Testis (tissue), 2 donors: ENCODE measurements at regions not wholly inside any gene's neighbourhood (a gene's known extent, or its start where the extent isn't known, plus 50 kb on each side); places are given as distances from the start of the nearest gene placed in this dataset.

Source experiments
- DNase-seq: peaks from one replicate; pipeline ENCODE4 v3.0.0-alpha.2; 2019
- H3K27ac ChIP-seq, 2 donors: fragments of 200-600 bp; sonication (generic); one replicate each; pipeline ENCODE4 v1.5.1; 2019
- H3K27me3 ChIP-seq: fragments of 200-600 bp; sonication (generic); one replicate; pipeline ENCODE4 v1.5.1; 2019
- H3K36me3 ChIP-seq: fragments of 200-600 bp; sonication (generic); one replicate; pipeline ENCODE4 v1.5.1; 2017; ENCODE audit warnings: low read depth; ENCODE audit errors: missing control alignments
- H3K4me1 ChIP-seq: fragments of 200-600 bp; sonication (generic); one replicate; pipeline ENCODE4 v1.5.1; 2019
- H3K4me3 ChIP-seq, 2 donors: fragments of 200-600 bp; sonication (generic); one replicate each; pipeline ENCODE4 v1.5.1; 2017 to 2019
- H3K9me3 ChIP-seq: fragments of 200-600 bp; sonication (generic); one replicate; pipeline ENCODE4 v1.5.1; 2017
- CTCF ChIP-seq, 3 experiments: fragments of 450-650 bp in 2 of 3; fragments of 200-600 bp in 1 of 3; sonication (generic) in 1 of 3; IDR thresholded peaks; one replicate each; pipeline ENCODE4 v1.5.1; 2016 to 2019; ENCODE audit warnings: antibody characterized with exemption in 3 of 3, mild to moderate bottlenecking in 2 of 3, moderate library complexity in 1 of 3
- POLR2A ChIP-seq: fragments of 450-650 bp; IDR thresholded peaks from one replicate; pipeline ENCODE4 v1.6.1; 2017; ENCODE audit warnings: antibody characterized with exemption, mild to moderate bottlenecking, moderate library complexity
- WGBS, 2 donors: methylation state at CpG; one replicate each; pipeline ENCODE4 v1.1.5; 2018; 5-methylcytosine and 5-hydroxymethylcytosine counted together
- intact Hi-C: fragments of 100-400 bp; cut with DNase I; formaldehyde crosslinking; loops from one replicate; pipeline ENCODE4 v1.15.1; 2023; ENCODE audit warnings: low total_unique reads

DNA sequence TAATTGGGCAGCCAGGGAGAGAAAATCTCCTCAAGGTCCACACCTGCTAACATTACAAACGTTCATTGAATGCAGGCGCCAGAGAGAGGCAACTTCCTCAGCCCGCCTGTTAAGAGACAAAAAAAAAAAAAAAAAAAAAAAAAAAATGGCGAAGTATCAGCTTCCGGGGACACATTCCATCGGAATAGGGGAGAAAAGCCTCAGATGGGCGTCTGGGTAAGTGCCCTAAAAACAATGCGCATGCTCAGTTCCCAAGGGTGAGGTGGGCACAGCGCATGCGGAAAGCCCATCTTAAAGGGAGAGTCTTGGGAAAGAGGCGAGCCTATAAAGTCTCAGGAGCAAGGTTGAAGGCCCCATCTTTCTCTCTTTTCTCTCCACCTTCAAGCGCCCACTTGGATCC lies 1139.7 kb upstream of the CELF2 start:
- Histone ChIP-seq H3K4me1 (no peaks in the 10 kb centered on the region), H3K27me3 (no peaks in the 10 kb centered on the region), H3K36me3 (no peaks in the 10 kb centered on the region), H3K27ac (no peak overlapping the region), H3K9me3 (no peaks in the 10 kb centered on the region), H3K4me3 (peak overlapping the region; percentile 16 to 51)
- peak; percentile 68 for DNase-seq
- WGBS, 2 donors, result 69 to 76% methylated on average over 12 of the region's 12 CpGs
- intact Hi-C loops, result no loop called here
- no peak for TF ChIP-seq POLR2A
- TF ChIP-seq CTCF (IDR thresholded peaks at IDR 0.05), result no peak

DNA sequence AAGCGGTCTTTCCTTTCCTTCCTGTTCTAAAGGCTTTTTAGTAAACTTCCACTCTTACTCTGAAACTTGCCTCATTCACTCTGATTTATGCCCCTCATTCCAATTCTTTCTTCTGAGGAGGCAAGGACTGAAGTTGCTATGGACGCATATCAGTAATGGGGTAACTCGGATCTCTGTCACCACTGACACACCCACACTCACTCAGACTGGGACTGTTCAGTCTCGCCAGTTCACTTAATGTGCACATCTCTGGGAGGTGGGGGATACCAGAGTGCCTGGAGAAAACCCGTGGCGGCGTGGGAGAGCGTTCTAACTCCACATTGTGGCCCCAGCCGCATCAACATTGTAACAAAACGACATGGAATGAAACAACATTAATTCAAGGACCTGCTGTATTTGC lies 1139.3 kb upstream of the CELF2 start:
- intact Hi-C loops, result no loop called here
- Histone ChIP-seq H3K36me3 (no peaks in the 10 kb centered on the region), H3K9me3 (no peaks in the 10 kb centered on the region), H3K4me1 (no peaks in the 10 kb centered on the region), H3K27ac (no peak overlapping the region), H3K4me3 (peak overlapping the region; percentile 7 to 51), H3K27me3 (no peaks in the 10 kb centered on the region)
- DNase-seq, result peak; percentile 65
- TF ChIP-seq POLR2A (no peak), CTCF (IDR thresholded peaks at IDR 0.05) (no peak)
- WGBS, 2 donors, result 61 to 62% methylated on average over 10 of the region's 10 CpGs

GRCh38 chr10:9885761-9886160 lies 1131.9 kb upstream of the CELF2 start:
- H3K27me3 ChIP-seq, result no peaks in the 10 kb centered on the region
- TF ChIP-seq CTCF (IDR thresholded peaks at IDR 0.05) (no peak), POLR2A (no peak)
- H3K27ac ChIP-seq, result no peak overlapping the region
- intact Hi-C loops, result no loop called here
- H3K36me3 ChIP-seq, result no peaks in the 10 kb centered on the region
- no peaks in the 10 kb centered on the region for H3K4me1 ChIP-seq
- 80 to 82% methylated on average over 3 of the region's 3 CpGs for WGBS, 2 donors
- DNase-seq, result no peak
- H3K9me3 ChIP-seq, result no peaks in the 10 kb centered on the region
- H3K4me3 ChIP-seq, result no peak overlapping the region

- no peak overlapping the region for H3K27ac ChIP-seq
- no peaks in the 10 kb centered on the region for H3K4me1 ChIP-seq
- no peaks in the 10 kb centered on the region for H3K36me3 ChIP-seq
- H3K9me3 ChIP-seq, result no peaks in the 10 kb centered on the region
- intact Hi-C loops, result no loop called here
- DNase-seq, result no peak
- 81 to 83% methylated on average over 1 of the region's 1 CpG for WGBS, 2 donors
- no peak overlapping the region for H3K4me3 ChIP-seq
- TF ChIP-seq POLR2A (no peak), CTCF (IDR thresholded peaks at IDR 0.05) (no peak)
- no peaks in the 10 kb centered on the region for H3K27me3 ChIP-seq
Measured at GRCh38 chr10:9886772-9887171, 1130.9 kb upstream of the CELF2 start.

DNA sequence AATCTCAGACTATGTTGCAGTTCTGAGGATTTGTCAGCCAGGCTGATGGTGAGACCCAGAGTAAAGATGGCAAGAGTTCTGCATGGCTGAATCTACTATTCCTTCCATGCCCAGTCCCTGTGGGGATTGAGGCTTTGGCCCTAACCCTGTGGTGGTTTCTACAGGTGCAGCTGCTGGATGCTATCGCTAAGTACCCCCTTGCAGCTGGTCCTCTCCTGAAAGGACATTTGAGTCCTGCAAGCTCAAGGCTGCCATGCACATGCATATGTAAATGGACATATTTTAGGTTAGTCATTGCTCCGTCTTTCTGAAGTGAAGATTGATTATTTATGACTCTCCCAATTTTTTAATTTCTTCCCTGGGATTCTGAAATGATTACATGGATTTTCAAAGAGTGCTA lies 1122.2 kb upstream of the CELF2 start:
- Histone ChIP-seq H3K4me1 (no peaks in the 10 kb centered on the region), H3K27me3 (no peaks in the 10 kb centered on the region), H3K36me3 (no peaks in the 10 kb centered on the region), H3K9me3 (no peaks in the 10 kb centered on the region), H3K27ac (no peak overlapping the region), H3K4me3 (no peak overlapping the region)
- 90 to 96% methylated on average over 2 of the region's 2 CpGs for WGBS, 2 donors
- no peak for DNase-seq
- TF ChIP-seq CTCF (IDR thresholded peaks at IDR 0.05), result no peak
- TF ChIP-seq POLR2A, result no peak
- intact Hi-C loops, result no loop called here
